SK-N-MC (cell line): ENCODE measurements at regions not wholly inside any gene's neighbourhood (a gene's known extent, or its start where the extent isn't known, plus 50 kb on each side); places are given as distances from the start of the nearest gene placed in this dataset.

Experiments
- EZH2 ChIP-seq: fragments of 200-600 bp; sonication (generic); IDR thresholded peaks from one replicate; pipeline ENCODE4 v1.6.1; 2017; ENCODE audit warnings: antibody characterized with exemption
- FOXP2 ChIP-seq: optimal IDR thresholded peaks from 2 replicates; pipeline ENCODE3; 2011; ENCODE audit warnings: mild to moderate bottlenecking, moderate library complexity; ENCODE audit not compliant: insufficient read depth; ENCODE audit errors: extremely low read length, control extremely low read depth
- POLR2AphosphoS5 ChIP-seq: IDR thresholded peaks from 2 replicates; pipeline ENCODE4 v1.6.1; 2012; ENCODE audit warnings: mild to moderate bottlenecking, low read depth, low read length, borderline replicate concordance

- TF ChIP-seq EZH2 (no peak), POLR2AphosphoS5 (no peak), FOXP2 (no peak)
Measured at GRCh38 chr10:64449603-64450002, 928.4 kb downstream of the REEP3 start.
